ENCODE measurements at regions not wholly inside any gene's neighbourhood (a gene's known extent, or its start where the extent isn't known, plus 50 kb on each side); places are given as distances from the start of the nearest gene placed in this dataset.
"Not testable (repeated sequence)": the region's sequence is repeated elsewhere in the genome, so short reads cannot be mapped to it uniquely, and the experiment has no call there.

GRCh38 chr21:27921421-27921820 lies 954.5 kb upstream of the ADAMTS5 start:
- DNase-seq = not testable (repeated sequence)

DNA sequence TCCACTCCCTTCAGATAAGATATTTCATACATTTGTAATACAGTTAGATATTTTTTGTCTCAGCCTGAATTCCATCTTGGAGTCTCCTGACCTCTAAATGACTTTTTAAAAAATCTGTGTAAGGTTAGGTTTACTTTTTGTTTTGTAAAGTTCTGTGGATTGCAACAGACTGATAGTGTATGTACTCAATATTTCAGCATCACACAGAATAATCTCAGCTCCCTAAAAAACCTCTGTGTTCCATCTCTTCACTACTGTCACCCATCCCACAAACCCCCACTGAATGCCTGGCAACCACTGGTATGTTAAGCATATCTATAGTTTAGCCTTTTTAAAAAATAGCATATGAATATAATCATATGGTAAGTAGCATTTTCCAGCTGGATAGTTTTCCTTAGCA lies 951.1 kb upstream of the ADAMTS5 start:
- not testable (repeated sequence) for DNase-seq

DNA sequence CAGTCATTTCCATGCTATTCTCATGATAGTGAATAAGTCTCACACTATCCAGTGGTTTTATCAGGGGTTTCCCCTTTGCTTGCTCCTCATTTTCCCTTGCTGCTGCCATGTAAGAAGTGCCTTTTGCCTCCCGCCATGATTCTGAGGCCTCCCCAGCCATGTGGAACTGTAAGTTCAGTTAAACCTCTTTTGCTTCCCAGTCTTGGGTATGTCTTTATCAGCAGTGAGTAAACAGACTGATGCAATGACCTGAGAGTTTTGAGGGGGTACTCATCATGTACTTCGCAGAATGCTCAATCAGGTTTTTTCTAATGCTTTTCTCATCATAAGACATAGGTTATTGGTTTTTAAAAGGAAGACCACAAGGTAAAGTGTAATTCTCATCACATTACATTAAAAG lies 949.4 kb upstream of the ADAMTS5 start:
- DNase-seq = not testable (repeated sequence)

DNA sequence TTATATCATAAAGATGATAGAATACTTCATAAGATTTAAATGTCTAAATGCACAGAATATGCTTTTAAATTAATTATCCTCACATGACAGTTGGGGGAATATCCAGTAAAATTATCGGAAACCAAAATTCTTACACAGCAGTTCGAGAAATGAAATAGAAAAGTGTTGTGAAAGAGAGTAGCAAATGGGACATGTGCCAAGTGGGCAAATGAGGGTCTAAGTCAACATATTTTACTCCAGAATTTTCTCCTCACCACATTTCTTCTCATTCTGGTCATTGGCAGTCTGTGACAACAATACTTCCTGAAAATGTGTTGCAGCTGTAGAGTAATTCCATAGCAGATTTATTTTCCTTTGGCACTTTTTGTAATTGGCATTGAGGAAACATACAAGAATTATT lies 945.2 kb upstream of the ADAMTS5 start:
- not testable (repeated sequence) for DNase-seq

GRCh38 chr21:27909487-27909886 lies 942.6 kb upstream of the ADAMTS5 start:
- DNase-seq = not testable (repeated sequence)

- DNase-seq = not testable (repeated sequence)
Observed at GRCh38 chr21:27908816-27909215, 941.9 kb upstream of the ADAMTS5 start.

DNA sequence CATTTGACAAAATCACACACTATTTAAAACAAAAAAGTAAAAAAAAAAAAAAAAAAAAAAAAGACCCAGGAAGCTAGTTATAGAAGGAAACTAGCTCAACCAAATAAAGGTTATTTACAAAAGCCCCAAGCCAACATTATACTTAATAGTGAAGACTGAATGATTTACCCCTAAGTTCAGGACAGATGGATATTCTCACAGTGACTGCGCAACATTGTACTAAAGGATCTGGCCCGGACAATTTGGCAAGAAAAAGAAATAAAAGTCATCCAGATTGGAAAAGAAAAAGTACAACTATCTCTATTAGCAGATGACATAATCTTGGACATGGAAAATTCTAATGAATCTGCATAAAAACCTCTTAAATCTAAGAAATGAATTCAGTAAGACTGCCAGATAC lies 936.0 kb upstream of the ADAMTS5 start:
- not testable (repeated sequence) for DNase-seq

GRCh38 chr21:27893619-27894018 lies 926.7 kb upstream of the ADAMTS5 start:
- not testable (repeated sequence) for DNase-seq

- DNase-seq = not testable (repeated sequence)
Observed at GRCh38 chr21:27891495-27891894, 924.6 kb upstream of the ADAMTS5 start.

GRCh38 chr21:27887808-27888455 lies 921.0 kb upstream of the ADAMTS5 start:
- not testable (repeated sequence) for DNase-seq

DNA sequence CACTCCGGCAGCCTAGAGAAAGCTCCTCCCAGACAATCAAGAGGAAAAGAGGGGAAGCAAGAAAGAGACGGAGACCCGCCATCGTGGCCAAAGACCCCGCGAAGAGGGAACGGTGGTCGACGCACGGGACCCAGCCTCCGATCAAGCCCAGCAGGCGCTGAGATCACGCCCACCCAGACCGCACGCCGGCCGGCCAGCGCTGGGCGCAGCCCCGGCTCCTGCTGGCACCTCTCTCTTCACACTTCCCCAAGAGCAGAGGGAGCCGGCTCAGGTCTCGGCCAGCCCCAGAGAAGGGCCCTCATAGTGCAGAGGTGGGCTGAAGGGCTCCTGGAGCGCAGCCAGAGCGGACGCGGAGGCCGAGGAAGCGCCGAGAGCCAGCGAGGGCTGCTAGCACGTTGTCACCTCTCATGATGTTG lies 918.4 kb upstream of the ADAMTS5 start:
- no peak for DNase-seq

- DNase-seq = not testable (repeated sequence)
Observed at GRCh38 chr21:27881331-27881730, 914.4 kb upstream of the ADAMTS5 start.

GRCh38 chr21:27872411-27872810 lies 905.5 kb upstream of the ADAMTS5 start:
- DNase-seq = not testable (repeated sequence)

DNA sequence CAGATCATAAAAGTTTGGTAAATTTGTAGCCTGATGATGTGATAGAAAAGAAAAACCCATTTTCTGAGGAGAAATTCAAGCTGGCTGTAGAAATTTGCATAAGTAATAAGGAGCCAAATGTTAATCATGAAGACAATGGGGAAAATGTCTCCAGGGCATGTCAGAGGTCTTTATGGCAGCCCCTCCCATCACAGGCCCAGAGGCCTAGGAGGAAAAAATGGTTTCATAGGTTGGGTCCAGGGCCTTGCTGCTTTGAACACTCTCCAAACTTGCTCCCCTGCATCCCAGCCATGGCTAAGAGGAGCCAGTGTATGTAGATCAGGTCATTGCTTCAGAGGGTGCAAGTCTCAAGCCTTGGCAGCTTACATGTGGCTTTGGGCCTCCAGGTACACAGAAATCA lies 903.9 kb upstream of the ADAMTS5 start:
- not testable (repeated sequence) for DNase-seq

GRCh38 chr21:27860314-27860955 lies 893.5 kb upstream of the ADAMTS5 start:
- DNase-seq = not testable (repeated sequence)

- DNase-seq = not testable (repeated sequence)
Observed at GRCh38 chr21:27858053-27858825, 891.4 kb upstream of the ADAMTS5 start.

- not testable (repeated sequence) for DNase-seq
Observed at GRCh38 chr21:27856988-27857387, 890.1 kb upstream of the ADAMTS5 start.

GRCh38 chr21:27841084-27841672 lies 874.3 kb upstream of the ADAMTS5 start:
- no peak for DNase-seq

DNA sequence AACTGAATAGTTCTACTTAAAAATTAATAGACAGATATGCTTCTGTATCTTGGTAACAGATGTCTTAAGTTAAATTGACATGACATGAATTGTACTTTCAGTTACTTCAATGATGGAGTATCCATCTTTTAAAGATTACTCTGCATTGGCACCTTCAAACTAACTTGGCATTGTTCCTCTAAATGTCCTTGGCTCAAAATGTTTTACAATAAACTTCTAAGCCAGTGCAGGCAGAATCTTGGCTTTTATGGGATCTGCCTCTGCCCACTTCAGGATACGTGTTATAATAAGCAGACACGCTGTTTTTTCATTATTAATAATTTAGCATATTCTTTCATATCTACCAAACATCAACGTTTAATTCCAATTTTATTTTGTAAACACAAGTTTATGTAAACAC lies 873.4 kb upstream of the ADAMTS5 start:
- no peak for DNase-seq

GRCh38 chr21:27839512-27840115 lies 872.7 kb upstream of the ADAMTS5 start:
- no peak for DNase-seq

DNA sequence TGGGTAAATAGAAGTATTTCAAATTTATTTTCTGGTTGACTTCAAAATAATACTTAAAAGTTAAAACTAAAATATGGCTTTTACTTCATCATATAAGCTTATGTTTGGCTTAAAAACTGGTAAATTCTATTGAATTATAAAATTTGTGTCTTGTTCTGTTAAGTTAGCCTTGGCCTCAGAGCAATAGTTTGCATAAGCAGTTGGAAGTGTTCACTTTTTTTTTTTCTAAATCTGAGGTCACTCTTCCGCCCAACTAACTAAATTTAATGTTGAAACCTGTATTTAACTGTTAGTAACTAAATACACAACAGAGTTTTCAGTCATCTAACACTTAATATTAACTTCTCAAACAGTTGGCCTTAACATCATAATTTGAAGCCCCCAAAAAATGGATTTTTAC lies 871.7 kb upstream of the ADAMTS5 start:
- DNase-seq = no peak

DNA sequence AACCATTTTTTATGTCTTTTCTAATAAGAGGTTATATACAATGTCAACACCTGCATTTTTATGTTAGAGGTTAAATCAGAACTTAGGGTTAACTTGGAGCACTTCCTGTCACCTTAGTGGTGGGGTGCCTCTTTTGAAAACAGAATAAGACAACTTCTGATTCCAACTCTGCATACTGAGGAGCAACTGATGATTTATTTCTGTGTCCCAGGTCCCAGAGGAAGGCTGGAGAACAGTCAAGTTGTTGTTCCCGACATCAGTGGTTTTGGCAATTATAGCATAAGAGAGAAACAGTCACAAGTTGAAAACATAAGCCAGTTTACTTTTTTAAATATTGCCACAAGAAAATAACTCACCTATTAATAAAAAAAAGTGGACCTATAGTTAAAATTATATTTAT lies 871.0 kb upstream of the ADAMTS5 start:
- no peak for DNase-seq

DNA sequence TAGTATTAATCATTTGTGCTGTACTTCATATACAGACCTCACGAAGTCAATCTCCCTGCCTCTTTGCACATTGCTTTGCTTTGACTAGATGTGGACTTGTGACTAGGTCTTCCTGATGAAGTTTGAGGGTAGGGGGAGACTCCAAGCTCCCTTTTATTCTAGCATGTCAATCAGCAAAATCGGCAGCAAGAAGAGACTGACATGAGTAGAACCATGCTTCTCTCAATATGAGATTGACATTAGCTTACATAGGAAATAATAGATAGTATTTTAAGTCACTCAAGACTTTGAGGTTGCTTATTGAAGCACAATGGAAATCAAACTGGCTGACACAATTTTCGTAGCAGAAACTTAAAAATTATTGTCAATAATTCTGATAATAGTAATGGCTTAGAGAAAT lies 866.4 kb upstream of the ADAMTS5 start:
- no peak for DNase-seq

Data from RPMI8226 (cell line).